ENCODE measurements at regions not wholly inside any gene's neighbourhood (a gene's known extent, or its start where the extent isn't known, plus 50 kb on each side); places are given as distances from the start of the nearest gene placed in this dataset.

DNA sequence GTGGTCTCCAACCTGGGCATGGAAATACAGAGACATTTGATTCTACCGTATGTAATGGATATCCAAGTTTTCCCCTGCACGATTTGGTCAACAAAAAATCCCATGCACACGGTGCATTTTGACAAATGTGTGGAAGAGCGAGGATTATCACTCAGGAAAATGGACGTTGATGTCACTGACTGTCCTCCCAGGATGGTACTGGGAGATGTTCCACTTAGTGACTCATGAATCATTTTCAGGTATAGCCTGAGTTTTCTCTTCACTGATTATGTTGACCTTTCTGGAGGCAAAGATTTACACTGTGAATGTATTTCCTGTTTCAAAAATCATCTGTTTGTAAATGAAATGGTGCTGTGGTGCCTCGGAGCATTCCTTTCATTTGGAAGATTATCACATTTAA lies 596.7 kb upstream of the ADAMTS9 start:
- H3K27ac Mint-ChIP-seq: no peak overlapping the region
- no peak overlapping the region for H3K4me3 Mint-ChIP-seq
- H3K36me3 Mint-ChIP-seq (ENCODE audit: low read depth): no peaks in the 10 kb centered on the region
- peaks cover 3% of the 10 kb centered on the region for H3K9me3 Mint-ChIP-seq
- ChIA-PET POLR2A (no interaction called here), CTCF (no interaction called here)
- H3K4me1 Mint-ChIP-seq: no peaks in the 10 kb centered on the region
- TF ChIP-seq CTCF (IDR thresholded peaks at IDR 0.05): no peak
- ATAC-seq (ENCODE audit: low read depth) (no peak), DNase-seq (no peak)
- no peaks in the 10 kb centered on the region for H3K27me3 Mint-ChIP-seq
- intact Hi-C loops (cut with micrococcal nuclease): no loop called here

DNA sequence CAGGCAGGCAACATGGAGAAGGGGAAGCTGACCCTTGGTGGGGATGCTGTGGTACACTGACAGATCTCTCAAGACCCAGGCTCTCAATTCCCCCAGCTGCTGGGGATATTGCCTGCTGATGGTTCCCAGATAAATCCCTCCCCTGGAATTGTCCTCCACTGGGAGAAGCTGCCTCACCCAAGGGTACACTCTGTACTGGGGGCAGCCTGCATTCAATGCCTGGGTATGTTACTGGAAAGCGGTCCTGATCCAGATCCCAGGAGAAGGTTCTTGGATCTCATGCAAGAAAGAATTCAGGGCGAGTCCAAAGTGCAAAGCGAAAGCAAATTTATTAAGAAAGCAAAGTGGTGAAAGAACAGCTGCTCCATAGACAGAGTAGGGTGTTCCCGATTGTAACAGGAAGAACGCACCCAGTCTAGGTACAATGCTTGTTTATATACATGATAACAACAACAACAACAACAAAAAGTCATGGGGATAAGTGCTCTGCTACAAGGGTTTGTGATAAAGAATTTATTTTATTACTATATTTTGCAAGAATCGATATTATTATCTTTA lies 591.5 kb upstream of the ADAMTS9 start:
- intact Hi-C loops (cut with micrococcal nuclease): no loop called here
- Mint-ChIP-seq H3K36me3 (ENCODE audit: low read depth) (no peaks in the 10 kb centered on the region), H3K9me3 (peaks cover 3% of the 10 kb centered on the region), H3K4me3 (no peak overlapping the region), H3K4me1 (no peaks in the 10 kb centered on the region), H3K27ac (no peak overlapping the region), H3K27me3 (no peaks in the 10 kb centered on the region)
- CTCF ChIA-PET: no interaction called here
- TF ChIP-seq CTCF (IDR thresholded peaks at IDR 0.05): no peak
- ATAC-seq (ENCODE audit: low read depth): no peak
- DNase-seq: no peak
- POLR2A ChIA-PET: no interaction called here

GRCh38 chr3:65277798-65278197 lies 590.0 kb upstream of the ADAMTS9 start:
- intact Hi-C loops (cut with micrococcal nuclease): no loop called here
- H3K36me3 Mint-ChIP-seq (ENCODE audit: low read depth): no peaks in the 10 kb centered on the region
- H3K27me3 Mint-ChIP-seq: no peaks in the 10 kb centered on the region
- H3K27ac Mint-ChIP-seq: no peak overlapping the region
- H3K4me3 Mint-ChIP-seq: no peak overlapping the region
- ChIA-PET CTCF (no interaction called here), POLR2A (no interaction called here)
- TF ChIP-seq CTCF (IDR thresholded peaks at IDR 0.05): no peak
- no peaks in the 10 kb centered on the region for H3K4me1 Mint-ChIP-seq
- DNase-seq (no peak), ATAC-seq (ENCODE audit: low read depth) (no peak)
- peaks cover 3% of the 10 kb centered on the region for H3K9me3 Mint-ChIP-seq

DNA sequence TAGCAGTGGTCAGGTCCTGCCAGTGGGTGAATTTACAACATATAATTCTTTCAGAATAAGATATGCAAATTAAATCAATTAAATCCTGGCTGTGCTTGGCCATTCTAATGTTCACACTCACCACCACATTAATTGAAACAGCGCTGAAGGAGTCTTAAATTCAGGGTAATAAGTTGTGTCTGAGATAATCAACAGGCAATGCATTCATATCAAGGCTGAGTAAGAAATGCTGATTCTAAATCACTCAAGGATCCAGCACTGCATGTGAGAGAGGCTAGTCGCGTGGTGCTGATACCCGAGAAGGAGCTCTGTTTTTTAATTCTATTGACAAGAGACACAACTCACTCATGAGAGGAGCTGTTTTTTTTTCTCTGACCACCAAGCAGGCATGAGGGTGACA lies 588.8 kb upstream of the ADAMTS9 start:
- DNase-seq (no peak), ATAC-seq (ENCODE audit: low read depth) (no peak)
- H3K4me3 Mint-ChIP-seq: no peak overlapping the region
- no peaks in the 10 kb centered on the region for H3K4me1 Mint-ChIP-seq
- ChIA-PET CTCF (no interaction called here), POLR2A (no interaction called here)
- TF ChIP-seq CTCF (IDR thresholded peaks at IDR 0.05): no peak
- no peak overlapping the region for H3K27ac Mint-ChIP-seq
- H3K27me3 Mint-ChIP-seq: no peaks in the 10 kb centered on the region
- no peaks in the 10 kb centered on the region for H3K36me3 Mint-ChIP-seq (ENCODE audit: low read depth)
- intact Hi-C loops (cut with micrococcal nuclease): no loop called here
- peaks cover 3% of the 10 kb centered on the region for H3K9me3 Mint-ChIP-seq

- no peaks in the 10 kb centered on the region for H3K27me3 Mint-ChIP-seq
- H3K27ac Mint-ChIP-seq: no peak overlapping the region
- no peaks in the 10 kb centered on the region for H3K4me1 Mint-ChIP-seq
- ChIA-PET CTCF (no interaction called here), POLR2A (no interaction called here)
- no peak overlapping the region for H3K4me3 Mint-ChIP-seq
- H3K9me3 Mint-ChIP-seq: no peaks in the 10 kb centered on the region
- TF ChIP-seq CTCF (IDR thresholded peaks at IDR 0.05): no peak
- no peaks in the 10 kb centered on the region for H3K36me3 Mint-ChIP-seq (ENCODE audit: low read depth)
- intact Hi-C loops (cut with micrococcal nuclease): no loop called here
- DNase-seq (no peak), ATAC-seq (ENCODE audit: low read depth) (no peak)
Observed at GRCh38 chr3:65268426-65268825, 580.6 kb upstream of the ADAMTS9 start.
